KMS-11 (cell line): ENCODE measurements at regions not wholly inside any gene's neighbourhood (a gene's known extent, or its start where the extent isn't known, plus 50 kb on each side); places are given as distances from the start of the nearest gene placed in this dataset.

ENCODE experiments used
- H2AFZ ChIP-seq: fragments of 200-600 bp; sonication (generic); 2 replicates; pipeline ENCODE4 v1.6.1; 2016; ENCODE audit warnings: antibody characterized with exemption, mixed run types, low read depth
- H3K27ac ChIP-seq: fragments of 200-600 bp; sonication (generic); 2 replicates; pipeline ENCODE4 v1.6.1; 2016; ENCODE audit warnings: mild to moderate bottlenecking, mixed run types
- H3K27me3 ChIP-seq: fragments of 200-600 bp; sonication (generic); 2 replicates; pipeline ENCODE4 v1.6.1; 2017; ENCODE audit warnings: mild to moderate bottlenecking, low read depth, mixed run types, moderate library complexity; ENCODE audit not compliant: insufficient read depth
- H3K36me3 ChIP-seq: fragments of 200-600 bp; sonication (generic); 2 replicates; pipeline ENCODE4 v1.6.1; 2017; ENCODE audit warnings: mild to moderate bottlenecking, mixed run types; ENCODE audit not compliant: insufficient read depth
- H3K4me1 ChIP-seq: fragments of 200-600 bp; sonication (generic); 2 replicates; pipeline ENCODE4 v1.6.1; 2016; ENCODE audit warnings: mild to moderate bottlenecking, low read depth, mixed run types; ENCODE audit not compliant: poor library complexity, severe bottlenecking
- H3K4me2 ChIP-seq: fragments of 200-600 bp; sonication (generic); 2 replicates; pipeline ENCODE4 v1.7.0; 2016; ENCODE audit warnings: mild to moderate bottlenecking, mixed run types
- H3K4me3 ChIP-seq: fragments of 200-600 bp; sonication (generic); IDR thresholded peaks from 2 replicates; pipeline ENCODE4 v1.6.1; 2017; ENCODE audit warnings: low read depth, low read length, mixed read lengths; ENCODE audit not compliant: insufficient read depth
- H3K79me2 ChIP-seq: fragments of 200-600 bp; sonication (generic); 2 replicates; pipeline ENCODE4 v1.6.1; 2016; ENCODE audit warnings: low read depth, mixed run types; ENCODE audit not compliant: insufficient read depth
- H3K9ac ChIP-seq: fragments of 200-600 bp; sonication (generic); 2 replicates; pipeline ENCODE4 v1.6.1; 2016; ENCODE audit warnings: mild to moderate bottlenecking, mixed run types
- H4K20me1 ChIP-seq: fragments of 200-600 bp; sonication (generic); 2 replicates; pipeline ENCODE4 v1.6.1; 2016; ENCODE audit warnings: mild to moderate bottlenecking, mixed run types; ENCODE audit not compliant: insufficient read depth
- CTCF ChIP-seq: fragments of 200-600 bp; sonication (generic); conservative IDR thresholded peaks from 2 replicates; pipeline ENCODE4 v1.6.1; 2017; ENCODE audit warnings: low read depth, mild to moderate bottlenecking, antibody characterized with exemption, low read length, moderate library complexity, mixed read lengths

GRCh38 chr5:145433077-145433476, 402.1 kb downstream of the PRELID2 start:
- no peak for TF ChIP-seq CTCF
- H3K27ac ChIP-seq, result no peak overlapping the region

GRCh38 chr5:145429170-145429569, 406.0 kb downstream of the PRELID2 start:
- Histone ChIP-seq H3K27me3 (no peaks in the 10 kb centered on the region), H3K79me2 (no peaks in the 10 kb centered on the region), H3K4me1 (peaks cover 28% of the 10 kb centered on the region), H4K20me1 (no peaks in the 10 kb centered on the region), H3K4me3 (no peak overlapping the region), H3K9ac (no peak overlapping the region), H3K4me2 (peak overlapping the region; percentile 54), H2AFZ (no peak overlapping the region), H3K27ac (no peak overlapping the region; the same call in 1 of the 2 replicates), H3K36me3 (no peaks in the 10 kb centered on the region)
- no peak for TF ChIP-seq CTCF

More at GRCh38 chr5:145433077-145433476, 402.1 kb downstream of the PRELID2 start:
- no peak overlapping the region for H2AFZ ChIP-seq
- no peak overlapping the region for H3K4me2 ChIP-seq
- no peaks in the 10 kb centered on the region for H3K79me2 ChIP-seq
- H3K36me3 ChIP-seq, result no peaks in the 10 kb centered on the region
- no peak overlapping the region for H3K9ac ChIP-seq
- peaks cover 26% of the 10 kb centered on the region for H3K4me1 ChIP-seq
- no peak overlapping the region for H3K4me3 ChIP-seq
- no peaks in the 10 kb centered on the region for H4K20me1 ChIP-seq
- H3K27me3 ChIP-seq, result no peaks in the 10 kb centered on the region

GRCh38 chr5:145408048-145408341, 427.1 kb downstream of the PRELID2 start:
- H3K4me1 ChIP-seq, result peaks cover 29% of the 10 kb centered on the region
- H3K36me3 ChIP-seq, result no peaks in the 10 kb centered on the region
- H3K4me2 ChIP-seq, result peak overlapping the region; percentile 41; the same call in 1 of the 2 replicates

GRCh38 chr5:145407300-145408047, 427.7 kb downstream of the PRELID2 start:
- no peaks in the 10 kb centered on the region for H4K20me1 ChIP-seq
- peaks cover 29% of the 10 kb centered on the region for H3K4me1 ChIP-seq
- H3K79me2 ChIP-seq, result no peaks in the 10 kb centered on the region
- H2AFZ ChIP-seq, result 0 out of 2 replicates have a peak overlapping the region, but pooled peaks have one; percentile 2
- no peaks in the 10 kb centered on the region for H3K36me3 ChIP-seq
- H3K27me3 ChIP-seq, result no peaks in the 10 kb centered on the region
- no peak for TF ChIP-seq CTCF
- peak overlapping the region; percentile 51 for H3K27ac ChIP-seq
- H3K9ac ChIP-seq, result no peak overlapping the region
- no peak overlapping the region for H3K4me3 ChIP-seq
- peak overlapping the region; percentile 41 for H3K4me2 ChIP-seq

More at GRCh38 chr5:145408048-145408341, 427.1 kb downstream of the PRELID2 start:
- Histone ChIP-seq H4K20me1 (no peaks in the 10 kb centered on the region), H3K27ac (peak overlapping the region; percentile 51), H3K9ac (no peak overlapping the region), H3K4me3 (no peak overlapping the region), H3K79me2 (no peaks in the 10 kb centered on the region), H2AFZ (0 out of 2 replicates have a peak overlapping the region, but pooled peaks have one; percentile 2), H3K27me3 (no peaks in the 10 kb centered on the region)
- TF ChIP-seq CTCF, result no peak
